ENCODE measurements at regions not wholly inside any gene's neighbourhood (a gene's known extent, or its start where the extent isn't known, plus 50 kb on each side); places are given as distances from the start of the nearest gene placed in this dataset.

DNA sequence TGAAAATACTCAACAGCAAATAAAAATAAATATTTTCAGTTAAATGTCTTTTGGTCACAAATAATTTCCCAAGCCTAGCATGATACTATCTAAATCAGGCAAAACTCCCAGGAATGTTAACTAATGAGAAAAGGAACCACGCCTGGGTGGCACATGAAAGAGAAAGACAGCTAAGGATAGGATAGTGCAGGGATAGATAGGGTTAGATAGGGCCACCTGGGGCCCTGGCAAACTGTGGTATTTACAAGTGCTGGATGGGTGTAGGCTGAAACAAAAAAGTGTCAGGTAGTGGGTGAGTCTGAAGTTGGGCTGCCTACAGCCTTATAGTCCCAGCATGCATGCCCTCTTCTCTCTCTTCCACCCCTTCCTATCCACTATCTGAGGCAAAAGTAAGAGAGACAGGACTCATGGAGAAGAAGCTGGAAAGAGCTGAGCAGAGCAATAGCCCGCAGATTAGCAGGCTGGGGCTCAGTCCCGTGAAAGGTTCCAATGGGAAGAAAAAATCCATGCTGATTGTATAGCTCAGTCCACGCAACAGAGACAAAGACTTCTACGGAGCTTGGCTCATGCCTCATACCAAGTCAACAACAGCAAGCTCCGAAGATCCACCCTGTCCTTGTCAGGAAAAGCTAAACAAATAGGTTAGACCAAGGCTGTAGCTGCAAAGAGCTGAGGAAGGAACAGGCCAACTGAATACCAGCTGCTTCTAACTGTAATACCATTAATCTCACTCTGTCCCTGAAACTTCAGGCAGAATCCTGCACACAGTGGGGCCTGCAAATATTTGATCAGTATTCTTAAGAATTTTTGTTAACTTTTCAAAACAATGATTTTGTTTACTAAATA lies 342.1 kb upstream of the ATP11B start:
- Histone ChIP-seq H3K27me3 (ENCODE audit: control insufficient read depth in 2 of 2, insufficient read depth in 2 of 2, low read length in 2 of 2) (no peaks in the 10 kb centered on the region), H3K4me1 (ENCODE audit: control insufficient read depth, extremely low read depth, insufficient read depth, low read length) (no peaks in the 10 kb centered on the region), H3K27ac (ENCODE audit: insufficient read depth, low read depth, low read length) (no peak overlapping the region), H3K9ac (replicated peaks; ENCODE audit: extremely low read depth, insufficient read depth, low read length) (no peak overlapping the region), H3K9me1 (replicated peaks; ENCODE audit: control insufficient read depth, extremely low read depth, insufficient read depth, low read length) (no peaks in the 10 kb centered on the region), H3K36me3 (ENCODE audit: control insufficient read depth in 2 of 2, extremely low read depth in 1 of 2, insufficient read depth in 2 of 2, low read length in 2 of 2) (no peaks in the 10 kb centered on the region), H3K4me3 (replicated peaks in 1 of 3; ENCODE audit: insufficient read depth in 1 of 3, low read depth in 1 of 3, low read length in 3 of 3) (no peak overlapping the region), H2AFZ (ENCODE audit: low read depth, low read length) (no peak overlapping the region), H3K79me2 (ENCODE audit: control insufficient read depth, insufficient read depth, low read length) (no peaks in the 10 kb centered on the region), H4K20me1 (replicated peaks; ENCODE audit: control insufficient read depth, extremely low read depth, insufficient read depth, low read length) (no peaks in the 10 kb centered on the region), H3K9me3 (replicated peaks; ENCODE audit: control insufficient read depth, insufficient read depth, low read length) (no peaks in the 10 kb centered on the region), H3K4me2 (ENCODE audit: insufficient read depth, low read length) (no peak overlapping the region)
- DNase-seq (ENCODE audit: low read depth, low spot score), result no peak
- dilution Hi-C loops (cut with MboI; ENCODE audit: extremely low pct_ligation_motif_present, low sequenced_read_pairs), result no loop called here
- ChIA-PET CTCF (no interaction called here), POLR2A (interaction anchor here (0.6 kb wide), 1 partner anchor 114 kb away, joined by 3 read pairs; no protein-coding TSS in a partner anchor)
- no peak for FAIRE-seq
- intact Hi-C loops (cut with micrococcal nuclease), result no loop called here
- no peak for TF ChIP-seq POLR2AphosphoS5 (IDR thresholded peaks at IDR 0.05; ENCODE audit: insufficient read depth, low read depth, low read length)
- TF ChIP-seq, protein P1, sequence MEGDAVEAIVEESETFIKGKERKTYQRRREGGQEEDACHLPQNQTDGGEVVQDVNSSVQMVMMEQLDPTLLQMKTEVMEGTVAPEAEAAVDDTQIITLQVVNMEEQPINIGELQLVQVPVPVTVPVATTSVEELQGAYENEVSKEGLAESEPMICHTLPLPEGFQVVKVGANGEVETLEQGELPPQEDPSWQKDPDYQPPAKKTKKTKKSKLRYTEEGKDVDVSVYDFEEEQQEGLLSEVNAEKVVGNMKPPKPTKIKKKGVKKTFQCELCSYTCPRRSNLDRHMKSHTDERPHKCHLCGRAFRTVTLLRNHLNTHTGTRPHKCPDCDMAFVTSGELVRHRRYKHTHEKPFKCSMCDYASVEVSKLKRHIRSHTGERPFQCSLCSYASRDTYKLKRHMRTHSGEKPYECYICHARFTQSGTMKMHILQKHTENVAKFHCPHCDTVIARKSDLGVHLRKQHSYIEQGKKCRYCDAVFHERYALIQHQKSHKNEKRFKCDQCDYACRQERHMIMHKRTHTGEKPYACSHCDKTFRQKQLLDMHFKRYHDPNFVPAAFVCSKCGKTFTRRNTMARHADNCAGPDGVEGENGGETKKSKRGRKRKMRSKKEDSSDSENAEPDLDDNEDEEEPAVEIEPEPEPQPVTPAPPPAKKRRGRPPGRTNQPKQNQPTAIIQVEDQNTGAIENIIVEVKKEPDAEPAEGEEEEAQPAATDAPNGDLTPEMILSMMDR (IDR thresholded peaks at IDR 0.05; ENCODE audit: extremely low read depth in 1 of 2, insufficient read depth in 1 of 2, low read depth in 1 of 2, low read length in 2 of 2), result no peak
- TF ChIP-seq, protein P2, sequence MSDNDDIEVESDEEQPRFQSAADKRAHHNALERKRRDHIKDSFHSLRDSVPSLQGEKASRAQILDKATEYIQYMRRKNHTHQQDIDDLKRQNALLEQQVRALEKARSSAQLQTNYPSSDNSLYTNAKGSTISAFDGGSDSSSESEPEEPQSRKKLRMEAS (IDR thresholded peaks at IDR 0.05; ENCODE audit: insufficient read depth, insufficient read length), result no peak
- no peak for TF ChIP-seq EZH2 (IDR thresholded peaks at IDR 0.05; ENCODE audit: borderline replicate concordance, low read depth, low read length, severe bottlenecking)
- TF ChIP-seq FOS (IDR thresholded peaks at IDR 0.05; ENCODE audit: borderline replicate concordance, insufficient read depth, low read length), result no peak
- TF ChIP-seq GATA2 (IDR thresholded peaks at IDR 0.05; ENCODE audit: insufficient read depth, insufficient read length, low read depth, low read length), result no peak
- TF ChIP-seq POLR2A (IDR thresholded peaks at IDR 0.05; ENCODE audit: low read depth, low read length), result no peak
- no peak for TF ChIP-seq MYC (IDR thresholded peaks at IDR 0.05; ENCODE audit: low read depth, low read length)
- TF ChIP-seq JUN (IDR thresholded peaks at IDR 0.05; ENCODE audit: borderline replicate concordance, insufficient read depth, insufficient read length, low read depth), result no peak
- no TSS peak for BruUV-seq (replicated peaks)
